HepG2 (cell line): ENCODE measurements at regions not wholly inside any gene's neighbourhood (a gene's known extent, or its start where the extent isn't known, plus 50 kb on each side); places are given as distances from the start of the nearest gene placed in this dataset.

Experiments used
- HNF1A ChIP-seq, 2 experiments: sonication (generic) in 1 of 2; formaldehyde crosslinking in 1 of 2; IDR thresholded peaks; 2 replicates each; pipeline versions ENCODE4 v1.4.0 to v1.6.1; 2016 to 2020; ENCODE audit warnings: borderline replicate concordance in 1 of 2, low read depth in 1 of 2, mild to moderate bottlenecking in 1 of 2, missing genetic modification reagents in 1 of 2
- RXRB ChIP-seq: IDR thresholded peaks from 2 replicates; pipeline ENCODE4 v1.6.1; 2016; ENCODE audit warnings: borderline replicate concordance, missing genetic modification reagents, missing compliant biosample characterization
- ZBTB8A ChIP-seq: sonication (generic); formaldehyde crosslinking; IDR thresholded peaks from 2 replicates; pipeline ENCODE4 v1.4.0; 2020; ENCODE audit warnings: mild to moderate bottlenecking, low read depth, missing genetic modification reagents, borderline replicate concordance
- ZHX2 ChIP-seq, 2 experiments: sonication (generic) in 1 of 2; formaldehyde crosslinking in 1 of 2; IDR thresholded peaks; 2 replicates each; pipeline versions ENCODE4 v1.6.1 to v1.9.0; 2014 to 2022; ENCODE audit warnings: antibody characterized with exemption in 1 of 2, borderline replicate concordance in 1 of 2, inconsistent platforms in 1 of 2, low read depth in 1 of 2, missing genetic modification reagents in 1 of 2
- ZNF7 ChIP-seq: IDR thresholded peaks from 2 replicates; pipeline ENCODE4 v1.6.1; 2016; ENCODE audit warnings: missing biosample characterization, missing genetic modification reagents

- TF ChIP-seq HNF1A (IDR thresholded peaks at IDR 0.05; ENCODE audit: low read depth) = peak; percentile 61
- TF ChIP-seq HNF1A (CRISPR knock-in tag; IDR thresholded peaks at IDR 0.05; ENCODE audit: borderline replicate concordance) = peak; percentile 53; the same call in 1 of the 2 replicates
- peak; percentile 33; the same call in 1 of the 2 replicates for TF ChIP-seq ZHX2 (IDR thresholded peaks at IDR 0.05; ENCODE audit: low read depth)
- no peak for TF ChIP-seq ZHX2 (CRISPR knock-in tag; IDR thresholded peaks at IDR 0.05; ENCODE audit: borderline replicate concordance)
- TF ChIP-seq RXRB (CRISPR knock-in tag) = peak; percentile 89
- no peak for TF ChIP-seq ZBTB8A
- peak; percentile 82 for TF ChIP-seq ZNF7 (CRISPR knock-in tag)
These were observed 52.8 kb upstream of the SLC44A1 start (continued) for GRCh38 chr9:105191508-105192121.
